ENCODE measurements at regions not wholly inside any gene's neighbourhood (a gene's known extent, or its start where the extent isn't known, plus 50 kb on each side); places are given as distances from the start of the nearest gene placed in this dataset.

GRCh38 chr1:222443566-222443965 is 104.3 kb downstream of the HHIPL2 start:
- CTCF ChIA-PET, result interaction anchor here (1.3 to 1.4 kb wide), 2 partner anchors 11 to 317 kb away, joined by 3 to 8 read pairs; no protein-coding TSS in a partner anchor
- Histone ChIP-seq H3K4me1 (ENCODE audit: control insufficient read depth, insufficient read depth, low read length) (no peaks in the 10 kb centered on the region), H3K36me3 (ENCODE audit: control insufficient read depth in 2 of 2, insufficient read depth in 1 of 2, low read length in 2 of 2) (no peaks in the 10 kb centered on the region), H3K27ac (ENCODE audit: extremely low read depth, low read depth, low read length) (no peak overlapping the region), H3K4me3 (ENCODE audit: low read depth, low read length) (no peak overlapping the region), H3K9me3 (ENCODE audit: control insufficient read depth, insufficient read depth, low read depth, low read length) (no peaks in the 10 kb centered on the region)
- no peak for TF ChIP-seq ZBTB20 (tag by site-specific recombination; IDR thresholded peaks at IDR 0.05)
- TF ChIP-seq ZNF169 (tag by site-specific recombination; IDR thresholded peaks at IDR 0.05), result no peak
- no peak for TF ChIP-seq REST (tag by site-specific recombination; IDR thresholded peaks at IDR 0.05)
- TF ChIP-seq ZFP41 (tag by site-specific recombination; IDR thresholded peaks at IDR 0.05; ENCODE audit: borderline replicate concordance), result no peak
- no peak for TF ChIP-seq AEBP2 (tag by site-specific recombination; IDR thresholded peaks at IDR 0.05; ENCODE audit: borderline replicate concordance)
- TF ChIP-seq ZNF394 (tag by site-specific recombination; IDR thresholded peaks at IDR 0.05; ENCODE audit: borderline replicate concordance), result no peak
- no peak for TF ChIP-seq ZBTB7A (tag by site-specific recombination; IDR thresholded peaks at IDR 0.05; ENCODE audit: low read depth)
- TF ChIP-seq GLIS1 (tag by site-specific recombination; IDR thresholded peaks at IDR 0.05), result no peak
- TF ChIP-seq ZBTB44 (tag by site-specific recombination; IDR thresholded peaks at IDR 0.05), result no peak
- POLR2A ChIA-PET, result no interaction called here

- ChIA-PET POLR2A (no interaction called here), CTCF (interaction anchor here (0.7 to 1.3 kb wide), 2 partner anchors 14 to 59 kb away, joined by 3 to 6 read pairs; no protein-coding TSS in a partner anchor)
- Histone ChIP-seq H3K36me3 (ENCODE audit: control insufficient read depth in 2 of 2, insufficient read depth in 1 of 2, low read length in 2 of 2) (no peaks in the 10 kb centered on the region), H3K27ac (ENCODE audit: extremely low read depth, low read depth, low read length) (no peak overlapping the region), H3K4me1 (ENCODE audit: control insufficient read depth, insufficient read depth, low read length) (no peaks in the 10 kb centered on the region), H3K9me3 (ENCODE audit: control insufficient read depth, insufficient read depth, low read depth, low read length) (no peaks in the 10 kb centered on the region), H3K4me3 (ENCODE audit: low read depth, low read length) (no peak overlapping the region)
- TF ChIP-seq ZBTB21 (tag by site-specific recombination; IDR thresholded peaks at IDR 0.05), result no peak
- TF ChIP-seq ZSCAN23 (tag by site-specific recombination; IDR thresholded peaks at IDR 0.05), result no peak
- TF ChIP-seq ZNF214 (tag by site-specific recombination; IDR thresholded peaks at IDR 0.05; ENCODE audit: borderline replicate concordance), result no peak
- TF ChIP-seq REPIN1 (tag by site-specific recombination; IDR thresholded peaks at IDR 0.05; ENCODE audit: low read depth), result no peak
- TF ChIP-seq ZNF18 (tag by site-specific recombination; IDR thresholded peaks at IDR 0.05), result no peak
- no peak for TF ChIP-seq ZNF398 (tag by site-specific recombination; IDR thresholded peaks at IDR 0.05)
- no peak for TF ChIP-seq ZNF324 (tag by site-specific recombination; IDR thresholded peaks at IDR 0.05)
- no peak for TF ChIP-seq YY1 (tag by site-specific recombination; IDR thresholded peaks at IDR 0.05)
- TF ChIP-seq ZNF114 (tag by site-specific recombination; IDR thresholded peaks at IDR 0.05), result no peak
- no peak for TF ChIP-seq ZNF654 (tag by site-specific recombination; IDR thresholded peaks at IDR 0.05; ENCODE audit: low read depth)
- no peak for TF ChIP-seq AEBP2 (tag by site-specific recombination; IDR thresholded peaks at IDR 0.05; ENCODE audit: borderline replicate concordance)
Observed at GRCh38 chr1:222441066-222441465, 106.8 kb downstream of the HHIPL2 start.

All from HEK293 (cell line).